Ovary (tissue), 7 donors: ENCODE measurements at regions not wholly inside any gene's neighbourhood (a gene's known extent, or its start where the extent isn't known, plus 50 kb on each side); places are given as distances from the start of the nearest gene placed in this dataset.

Experiments
- DNase-seq, 5 donors: peaks; one replicate each; pipeline ENCODE4 v3.0.0-alpha.2; 2019 to 2020
- H3K27ac ChIP-seq, 2 donors: fragments of 200-600 bp; one replicate each; pipeline versions ENCODE4 v1.5.1 to v1.8.0; 2019 to 2022
- H3K27me3 ChIP-seq: fragments of 200-600 bp; one replicate; pipeline ENCODE4 v1.8.0; 2022
- H3K36me3 ChIP-seq: fragments of 200-600 bp; sonication (generic); one replicate; pipeline ENCODE4 v1.5.1; 2019
- H3K4me1 ChIP-seq: one replicate; pipeline ENCODE4 v1.8.1; 2013; ENCODE audit warnings: mild to moderate bottlenecking, moderate library complexity; ENCODE audit not compliant: insufficient read depth
- H3K4me3 ChIP-seq: fragments of 200-600 bp; sonication (generic); one replicate; pipeline ENCODE4 v1.5.1; 2017
- H3K9me3 ChIP-seq, 2 donors: fragments of 200-600 bp in 1 of 2; sonication (generic) in 1 of 2; one replicate each; pipeline versions ENCODE4 v1.5.1 to v1.8.1; 2013 to 2019; ENCODE audit warnings: mild to moderate bottlenecking in 1 of 2, moderate library complexity in 1 of 2
- EP300 ChIP-seq: sonication (generic); formaldehyde crosslinking; IDR thresholded peaks from one replicate; pipeline ENCODE4 v1.6.1; 2017; ENCODE audit warnings: antibody characterized with exemption
- POLR2A ChIP-seq: fragments of 450-650 bp; IDR thresholded peaks from one replicate; pipeline ENCODE4 v1.6.1; 2017; ENCODE audit warnings: antibody characterized with exemption, mild to moderate bottlenecking, moderate library complexity
- WGBS, 3 donors: extraction: QIAGEN DNeasy Blood & Tissue Kit in 1 of 3; methylation state at CpG; one replicate each; pipeline versions ENCODE4 v1.1.5 to v1.1.7; 2013 to 2017; 5-methylcytosine and 5-hydroxymethylcytosine counted together
- intact Hi-C, 4 donors: fragments of 100-400 bp; cut with DNase I; formaldehyde crosslinking; loops; one replicate each; pipeline versions ENCODE4 v1.11.0 to v1.15.1; 2022 to 2023
- TF ChIP-seq, protein P1 (sequence below), 3 donors: fragments of 450-650 bp in 2 of 3; fragments of 200-600 bp in 1 of 3; IDR thresholded peaks; one replicate each; pipeline versions ENCODE4 v1.5.1 to v1.8.0; 2016 to 2022; ENCODE audit warnings: antibody characterized with exemption in 3 of 3, mild to moderate bottlenecking in 1 of 3
- donor health status: DM: no; HTN: no; CAD: no; lungs with moderate emphysema.
- donor health status: DM: no; HTN: no; CAD: no.
- donor health status: Bipolar disorder and iron deficiency.
- donor health status: DM: no; HTN: no; CAD: no.
- donor health status: DM: yes; HTN: yes; CAD: no.

DNA sequence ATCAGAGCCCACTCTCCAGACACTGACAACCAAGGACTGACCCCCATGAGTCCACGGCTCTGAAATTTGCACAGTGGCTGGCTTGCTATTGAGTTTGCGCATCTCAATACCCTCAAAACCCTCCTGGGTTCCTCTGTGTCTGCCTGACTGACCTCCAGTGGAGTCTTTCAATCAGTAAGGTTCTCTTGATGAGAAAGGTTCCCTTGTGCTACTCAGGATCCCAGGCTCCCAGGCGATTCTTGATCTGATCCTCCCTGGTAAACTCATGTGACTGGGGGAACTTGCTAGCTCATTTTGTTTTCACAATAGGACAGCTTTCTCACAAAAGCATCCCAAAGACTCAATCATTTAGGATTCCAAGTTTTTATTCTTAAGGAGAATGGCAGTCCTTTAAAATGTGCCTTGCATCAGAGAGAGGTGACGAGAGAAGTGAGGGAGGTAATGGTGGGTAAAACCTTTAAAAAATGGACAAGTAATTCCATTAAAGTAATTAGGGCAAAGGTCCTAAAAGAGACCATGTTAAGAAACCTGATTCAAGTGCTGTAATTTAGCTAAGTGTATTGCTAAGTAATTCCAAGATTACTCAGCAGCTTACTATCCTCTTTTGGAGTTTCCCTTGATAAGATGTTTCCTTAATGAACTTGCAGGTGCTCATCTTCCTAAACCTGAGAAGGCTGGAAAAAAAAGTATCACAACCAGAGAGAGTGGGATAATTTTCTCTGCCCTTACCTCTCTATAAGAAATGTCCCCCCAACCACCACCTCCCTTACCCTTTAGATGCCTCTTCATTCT is 304.7 kb upstream of the SGK1 start:
- no peak for DNase-seq
- no peaks in the 10 kb centered on the region for H3K4me1 ChIP-seq
- no peaks in the 10 kb centered on the region for H3K36me3 ChIP-seq
- no peaks in the 10 kb centered on the region for H3K27me3 ChIP-seq
- WGBS, 3 donors = 91 to 94% (median 93%) methylated on average over 4 of the region's 4 CpGs
- TF ChIP-seq EP300 = no peak
- no peak for TF ChIP-seq POLR2A
- TF ChIP-seq, protein P1, sequence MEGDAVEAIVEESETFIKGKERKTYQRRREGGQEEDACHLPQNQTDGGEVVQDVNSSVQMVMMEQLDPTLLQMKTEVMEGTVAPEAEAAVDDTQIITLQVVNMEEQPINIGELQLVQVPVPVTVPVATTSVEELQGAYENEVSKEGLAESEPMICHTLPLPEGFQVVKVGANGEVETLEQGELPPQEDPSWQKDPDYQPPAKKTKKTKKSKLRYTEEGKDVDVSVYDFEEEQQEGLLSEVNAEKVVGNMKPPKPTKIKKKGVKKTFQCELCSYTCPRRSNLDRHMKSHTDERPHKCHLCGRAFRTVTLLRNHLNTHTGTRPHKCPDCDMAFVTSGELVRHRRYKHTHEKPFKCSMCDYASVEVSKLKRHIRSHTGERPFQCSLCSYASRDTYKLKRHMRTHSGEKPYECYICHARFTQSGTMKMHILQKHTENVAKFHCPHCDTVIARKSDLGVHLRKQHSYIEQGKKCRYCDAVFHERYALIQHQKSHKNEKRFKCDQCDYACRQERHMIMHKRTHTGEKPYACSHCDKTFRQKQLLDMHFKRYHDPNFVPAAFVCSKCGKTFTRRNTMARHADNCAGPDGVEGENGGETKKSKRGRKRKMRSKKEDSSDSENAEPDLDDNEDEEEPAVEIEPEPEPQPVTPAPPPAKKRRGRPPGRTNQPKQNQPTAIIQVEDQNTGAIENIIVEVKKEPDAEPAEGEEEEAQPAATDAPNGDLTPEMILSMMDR (IDR thresholded peaks at IDR 0.05) = no peak
- no peaks in the 10 kb centered on the region for H3K9me3 ChIP-seq
- no peak overlapping the region for H3K4me3 ChIP-seq
- intact Hi-C loops = no loop called here
- no peak overlapping the region for H3K27ac ChIP-seq

GRCh38 chr6:134621858-134622257 is 303.9 kb upstream of the SGK1 start:
- Histone ChIP-seq H3K27ac (no peak overlapping the region), H3K9me3 (no peaks in the 10 kb centered on the region), H3K27me3 (no peaks in the 10 kb centered on the region), H3K4me1 (no peaks in the 10 kb centered on the region), H3K36me3 (no peaks in the 10 kb centered on the region), H3K4me3 (no peak overlapping the region)
- DNase-seq = no peak
- TF ChIP-seq EP300 (no peak), POLR2A (no peak)
- TF ChIP-seq, protein P1 (IDR thresholded peaks at IDR 0.05) = no peak
- intact Hi-C loops = no loop called here

DNA sequence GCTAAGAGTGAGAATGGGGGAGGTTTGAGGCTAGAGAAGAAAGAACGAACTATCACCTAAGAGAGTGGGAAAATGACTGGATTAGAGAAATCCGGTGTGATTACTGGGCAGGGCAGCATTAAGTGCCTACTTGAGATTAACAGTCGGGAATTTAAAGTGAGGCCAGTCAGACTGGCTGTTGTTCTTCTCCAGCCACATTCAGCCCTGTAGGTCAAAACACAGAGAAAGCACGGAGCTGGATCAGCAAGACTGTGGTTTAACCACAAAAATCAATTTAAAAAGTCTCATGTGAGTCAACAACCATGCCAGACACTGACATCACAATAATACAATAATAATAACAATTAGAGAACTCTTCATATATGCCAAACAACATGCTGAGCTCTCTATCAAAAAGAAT is 301.9 kb upstream of the SGK1 start:
- Histone ChIP-seq H3K27me3 (no peaks in the 10 kb centered on the region), H3K4me3 (no peak overlapping the region), H3K4me1 (no peaks in the 10 kb centered on the region), H3K27ac (no peak overlapping the region), H3K36me3 (no peaks in the 10 kb centered on the region), H3K9me3 (no peaks in the 10 kb centered on the region)
- 44 to 53% (median 52%) methylated on average over 4 of the region's 4 CpGs for WGBS, 3 donors
- no peak for TF ChIP-seq EP300
- TF ChIP-seq POLR2A = no peak
- TF ChIP-seq, protein P1 (IDR thresholded peaks at IDR 0.05) = no peak
- intact Hi-C loops = no loop called here
- DNase-seq = no peak

- Histone ChIP-seq H3K9me3 (no peaks in the 10 kb centered on the region), H3K36me3 (no peaks in the 10 kb centered on the region), H3K27ac (no peak overlapping the region), H3K4me1 (no peaks in the 10 kb centered on the region), H3K27me3 (no peaks in the 10 kb centered on the region), H3K4me3 (no peak overlapping the region)
- DNase-seq = no peak
- no peak for TF ChIP-seq POLR2A
- no peak for TF ChIP-seq EP300
- TF ChIP-seq, protein P1 (IDR thresholded peaks at IDR 0.05) = no peak
- 95 to 98% (median 97%) methylated on average over 5 of the region's 5 CpGs for WGBS, 3 donors
- intact Hi-C loops = no loop called here
Observed at GRCh38 chr6:134619077-134619476, 301.2 kb upstream of the SGK1 start.
